Memory B cell (primary cell): ENCODE measurements at regions not wholly inside any gene's neighbourhood (a gene's known extent, or its start where the extent isn't known, plus 50 kb on each side); places are given as distances from the start of the nearest gene placed in this dataset.
"Not testable (repeated sequence)": the region's sequence is repeated elsewhere in the genome, so short reads cannot be mapped to it uniquely, and the experiment has no call there.

Experiments used
- ATAC-seq: fragments of 150-1000 bp; cut with Tn5 transposase; 2 replicates; pipeline ENCODE4 v1.10.0; 2021; ENCODE audit warnings: low read depth, mild to moderate bottlenecking, moderate library complexity
- DNase-seq, 2 donors: peaks; one replicate each; pipeline ENCODE4 v3.0.0; 2022; ENCODE audit warnings: low spot score in 2 of 2
- H3K27ac Mint-ChIP-seq: one replicate; pipeline ENCODE4 v1.8.0; 2022; ENCODE audit warnings: mild to moderate bottlenecking, moderate library complexity, mixed read lengths
- H3K27me3 Mint-ChIP-seq: one replicate; pipeline ENCODE4 v1.8.0; 2022; ENCODE audit warnings: mixed read lengths
- H3K36me3 Mint-ChIP-seq: one replicate; pipeline ENCODE4 v1.8.0; 2022; ENCODE audit warnings: mild to moderate bottlenecking, mixed read lengths
- H3K4me1 Mint-ChIP-seq: one replicate; pipeline ENCODE4 v1.8.0; 2022; ENCODE audit warnings: mixed read lengths
- H3K4me3 Mint-ChIP-seq: one replicate; pipeline ENCODE4 v1.8.0; 2022; ENCODE audit warnings: mild to moderate bottlenecking, moderate library complexity, mixed read lengths
- H3K9me3 Mint-ChIP-seq: one replicate; pipeline ENCODE4 v1.8.0; 2022; ENCODE audit warnings: mixed read lengths

- H3K4me3 Mint-ChIP-seq = no peak overlapping the region
- no peaks in the 10 kb centered on the region for H3K27me3 Mint-ChIP-seq
- DNase-seq (no peak), ATAC-seq (no peak)
- no peaks in the 10 kb centered on the region for H3K4me1 Mint-ChIP-seq
- H3K36me3 Mint-ChIP-seq = no peaks in the 10 kb centered on the region
- H3K9me3 Mint-ChIP-seq = no peaks in the 10 kb centered on the region
- H3K27ac Mint-ChIP-seq = no peak overlapping the region
These were observed 492.4 kb upstream of the FRG2C start for GRCh38 chr3:75171630-75172230.

GRCh38 chr3:75176937-75177336 lies 487.2 kb upstream of the FRG2C start:
- no peaks in the 10 kb centered on the region for H3K4me1 Mint-ChIP-seq
- DNase-seq = no peak
- H3K36me3 Mint-ChIP-seq = no peaks in the 10 kb centered on the region
- H3K27me3 Mint-ChIP-seq = no peaks in the 10 kb centered on the region
- H3K4me3 Mint-ChIP-seq = no peak overlapping the region
- ATAC-seq = no peak
- H3K27ac Mint-ChIP-seq = no peak overlapping the region
- no peaks in the 10 kb centered on the region for H3K9me3 Mint-ChIP-seq

GRCh38 chr3:75180235-75180944 lies 483.7 kb upstream of the FRG2C start:
- Mint-ChIP-seq H3K4me3 (no peak overlapping the region), H3K36me3 (no peaks in the 10 kb centered on the region), H3K9me3 (no peaks in the 10 kb centered on the region), H3K27ac (no peak overlapping the region), H3K27me3 (no peaks in the 10 kb centered on the region), H3K4me1 (no peaks in the 10 kb centered on the region)
- DNase-seq = no peak
- ATAC-seq = no peak

- no peak for DNase-seq
- H3K27ac Mint-ChIP-seq = no peak overlapping the region
- no peak overlapping the region for H3K4me3 Mint-ChIP-seq
- H3K4me1 Mint-ChIP-seq = no peaks in the 10 kb centered on the region
- no peaks in the 10 kb centered on the region for H3K36me3 Mint-ChIP-seq
- no peak for ATAC-seq
- H3K27me3 Mint-ChIP-seq = no peaks in the 10 kb centered on the region
- no peaks in the 10 kb centered on the region for H3K9me3 Mint-ChIP-seq
These were observed 483.2 kb upstream of the FRG2C start for GRCh38 chr3:75180945-75181298.

- Mint-ChIP-seq H3K9me3 (peaks cover 2% of the 10 kb centered on the region), H3K4me1 (no peaks in the 10 kb centered on the region), H3K36me3 (no peaks in the 10 kb centered on the region), H3K27me3 (no peaks in the 10 kb centered on the region), H3K27ac (no peak overlapping the region), H3K4me3 (no peak overlapping the region)
- DNase-seq (no peak), ATAC-seq (no peak)
These were observed 475.2 kb upstream of the FRG2C start for GRCh38 chr3:75188962-75189361.

GRCh38 chr3:75192146-75192616 lies 471.9 kb upstream of the FRG2C start:
- Mint-ChIP-seq H3K36me3 (no peaks in the 10 kb centered on the region), H3K27me3 (no peaks in the 10 kb centered on the region), H3K4me1 (no peaks in the 10 kb centered on the region), H3K9me3 (peaks cover 2% of the 10 kb centered on the region), H3K27ac (no peak overlapping the region), H3K4me3 (no peak overlapping the region)
- DNase-seq (peak in 1 of 2 donors; percentile 18), ATAC-seq (no peak)

- H3K27ac Mint-ChIP-seq = no peak overlapping the region
- H3K36me3 Mint-ChIP-seq = no peaks in the 10 kb centered on the region
- no peaks in the 10 kb centered on the region for H3K4me1 Mint-ChIP-seq
- no peak overlapping the region for H3K4me3 Mint-ChIP-seq
- DNase-seq (no peak), ATAC-seq (no peak)
- peaks cover 2% of the 10 kb centered on the region for H3K9me3 Mint-ChIP-seq
- H3K27me3 Mint-ChIP-seq = no peaks in the 10 kb centered on the region
These were observed 470.3 kb upstream of the FRG2C start for GRCh38 chr3:75193797-75194196.

GRCh38 chr3:75214332-75214731 lies 449.8 kb upstream of the FRG2C start:
- H3K9me3 Mint-ChIP-seq, DNase-seq, H3K4me1 Mint-ChIP-seq, H3K27me3 Mint-ChIP-seq, H3K27ac Mint-ChIP-seq, H3K36me3 Mint-ChIP-seq, H3K4me3 Mint-ChIP-seq: not testable (repeated sequence)
- ATAC-seq = peak; percentile 46

- Mint-ChIP-seq H3K9me3 (peaks cover 4% of the 10 kb centered on the region), H3K27me3 (no peaks in the 10 kb centered on the region), H3K27ac (no peak overlapping the region), H3K4me1 (no peaks in the 10 kb centered on the region), H3K4me3 (no peak overlapping the region), H3K36me3 (no peaks in the 10 kb centered on the region)
- ATAC-seq (no peak), DNase-seq (no peak)
These were observed 445.6 kb upstream of the FRG2C start for GRCh38 chr3:75218577-75218976.

- no peaks in the 10 kb centered on the region for H3K4me1 Mint-ChIP-seq
- no peaks in the 10 kb centered on the region for H3K27me3 Mint-ChIP-seq
- DNase-seq = no peak
- H3K27ac Mint-ChIP-seq = no peak overlapping the region
- ATAC-seq = no peak
- H3K4me3 Mint-ChIP-seq = no peak overlapping the region
- no peaks in the 10 kb centered on the region for H3K9me3 Mint-ChIP-seq
- H3K36me3 Mint-ChIP-seq = no peaks in the 10 kb centered on the region
These were observed 443.2 kb upstream of the FRG2C start for GRCh38 chr3:75220932-75221331.

GRCh38 chr3:75224412-75224811 lies 439.7 kb upstream of the FRG2C start:
- Mint-ChIP-seq H3K4me1 (no peaks in the 10 kb centered on the region), H3K36me3 (no peaks in the 10 kb centered on the region), H3K27me3 (no peaks in the 10 kb centered on the region), H3K4me3 (no peak overlapping the region), H3K9me3 (no peaks in the 10 kb centered on the region), H3K27ac (no peak overlapping the region)
- DNase-seq = no peak
- ATAC-seq = no peak

- Mint-ChIP-seq H3K27ac (no peak overlapping the region), H3K27me3 (no peaks in the 10 kb centered on the region), H3K9me3 (peaks cover 3% of the 10 kb centered on the region), H3K4me1 (no peaks in the 10 kb centered on the region), H3K36me3 (no peaks in the 10 kb centered on the region), H3K4me3 (no peak overlapping the region)
- ATAC-seq (no peak), DNase-seq (no peak)
These were observed 431.9 kb upstream of the FRG2C start for GRCh38 chr3:75232216-75232615.

GRCh38 chr3:75235631-75236030 lies 428.5 kb upstream of the FRG2C start:
- no peak overlapping the region for H3K27ac Mint-ChIP-seq
- peaks cover 3% of the 10 kb centered on the region for H3K9me3 Mint-ChIP-seq
- no peaks in the 10 kb centered on the region for H3K36me3 Mint-ChIP-seq
- no peak overlapping the region for H3K4me3 Mint-ChIP-seq
- no peaks in the 10 kb centered on the region for H3K4me1 Mint-ChIP-seq
- ATAC-seq (no peak), DNase-seq (no peak)
- no peaks in the 10 kb centered on the region for H3K27me3 Mint-ChIP-seq

- Mint-ChIP-seq H3K4me1 (no peaks in the 10 kb centered on the region), H3K4me3 (no peak overlapping the region), H3K9me3 (peaks cover 3% of the 10 kb centered on the region), H3K27ac (no peak overlapping the region), H3K27me3 (no peaks in the 10 kb centered on the region), H3K36me3 (no peaks in the 10 kb centered on the region)
- no peak for ATAC-seq
- no peak for DNase-seq
These were observed 427.1 kb upstream of the FRG2C start for GRCh38 chr3:75237053-75237452.

GRCh38 chr3:75237477-75237876 lies 426.7 kb upstream of the FRG2C start:
- Mint-ChIP-seq H3K4me3 (no peak overlapping the region), H3K9me3 (peaks cover 3% of the 10 kb centered on the region), H3K27ac (no peak overlapping the region), H3K4me1 (no peaks in the 10 kb centered on the region), H3K27me3 (no peaks in the 10 kb centered on the region), H3K36me3 (no peaks in the 10 kb centered on the region)
- no peak for DNase-seq
- ATAC-seq = no peak
